ENCODE measurements at regions not wholly inside any gene's neighbourhood (a gene's known extent, or its start where the extent isn't known, plus 50 kb on each side); places are given as distances from the start of the nearest gene placed in this dataset.

DNA sequence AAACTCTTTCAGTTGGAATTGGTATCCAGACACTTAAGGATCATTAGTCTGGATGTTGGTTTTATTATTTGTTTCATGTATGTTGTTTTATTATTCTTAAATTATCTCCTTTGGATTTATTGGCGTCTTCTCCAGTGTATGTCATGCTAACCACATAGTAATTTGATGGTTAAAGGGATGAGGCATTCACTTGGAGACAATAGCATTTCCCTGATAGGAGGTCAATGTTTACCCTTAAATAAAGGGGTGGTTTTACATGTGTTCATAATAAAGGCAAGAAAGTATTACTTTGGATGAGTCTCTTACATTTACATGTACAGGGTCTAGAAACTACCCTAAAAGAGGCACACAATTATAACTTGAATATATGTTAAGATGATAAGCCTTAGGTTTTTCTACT is 51.2 kb upstream of the RNF144B start:
- TF ChIP-seq, protein P1, sequence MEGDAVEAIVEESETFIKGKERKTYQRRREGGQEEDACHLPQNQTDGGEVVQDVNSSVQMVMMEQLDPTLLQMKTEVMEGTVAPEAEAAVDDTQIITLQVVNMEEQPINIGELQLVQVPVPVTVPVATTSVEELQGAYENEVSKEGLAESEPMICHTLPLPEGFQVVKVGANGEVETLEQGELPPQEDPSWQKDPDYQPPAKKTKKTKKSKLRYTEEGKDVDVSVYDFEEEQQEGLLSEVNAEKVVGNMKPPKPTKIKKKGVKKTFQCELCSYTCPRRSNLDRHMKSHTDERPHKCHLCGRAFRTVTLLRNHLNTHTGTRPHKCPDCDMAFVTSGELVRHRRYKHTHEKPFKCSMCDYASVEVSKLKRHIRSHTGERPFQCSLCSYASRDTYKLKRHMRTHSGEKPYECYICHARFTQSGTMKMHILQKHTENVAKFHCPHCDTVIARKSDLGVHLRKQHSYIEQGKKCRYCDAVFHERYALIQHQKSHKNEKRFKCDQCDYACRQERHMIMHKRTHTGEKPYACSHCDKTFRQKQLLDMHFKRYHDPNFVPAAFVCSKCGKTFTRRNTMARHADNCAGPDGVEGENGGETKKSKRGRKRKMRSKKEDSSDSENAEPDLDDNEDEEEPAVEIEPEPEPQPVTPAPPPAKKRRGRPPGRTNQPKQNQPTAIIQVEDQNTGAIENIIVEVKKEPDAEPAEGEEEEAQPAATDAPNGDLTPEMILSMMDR (conservative IDR thresholded peaks at IDR 0.05): no peak
- no peak for DNase-seq (ENCODE audit: extremely low spot score, unreplicated experiment)
- no peaks in the 10 kb centered on the region for H3K27me3 Mint-ChIP-seq
- no peak overlapping the region for H3K4me3 Mint-ChIP-seq
- H3K36me3 Mint-ChIP-seq: no peaks in the 10 kb centered on the region
- no peak overlapping the region for H3K27ac Mint-ChIP-seq
- H3K9me3 Mint-ChIP-seq: no peaks in the 10 kb centered on the region
- no peaks in the 10 kb centered on the region for H3K4me1 Mint-ChIP-seq (ENCODE audit: unreplicated experiment)

DNA sequence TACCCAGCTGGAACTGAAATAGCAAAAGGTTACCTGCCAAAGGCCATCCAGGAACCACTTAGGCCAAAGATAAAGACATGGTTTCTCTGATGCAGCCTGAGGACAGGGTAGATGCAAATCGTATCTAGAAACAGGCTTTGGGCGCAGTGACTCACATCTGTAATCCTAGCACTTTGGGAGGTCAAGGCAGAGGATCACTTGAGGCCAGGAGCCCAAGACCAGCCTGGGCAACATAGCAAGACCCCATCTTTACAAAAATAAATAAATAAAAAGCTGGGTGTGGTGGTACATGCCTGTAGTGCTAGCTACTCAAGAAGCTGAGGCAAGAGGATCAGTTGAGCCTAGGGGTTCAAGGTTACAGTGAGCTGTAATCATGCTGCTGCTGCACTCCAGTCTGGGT is 52.9 kb upstream of the RNF144B start:
- Mint-ChIP-seq H3K4me1 (ENCODE audit: unreplicated experiment) (peaks cover 4% of the 10 kb centered on the region), H3K27me3 (no peaks in the 10 kb centered on the region), H3K9me3 (no peaks in the 10 kb centered on the region), H3K4me3 (no peak overlapping the region), H3K27ac (no peak overlapping the region), H3K36me3 (no peaks in the 10 kb centered on the region)
- TF ChIP-seq, protein P1 (conservative IDR thresholded peaks at IDR 0.05): no peak
- no peak for DNase-seq (ENCODE audit: extremely low spot score, unreplicated experiment)

DNA sequence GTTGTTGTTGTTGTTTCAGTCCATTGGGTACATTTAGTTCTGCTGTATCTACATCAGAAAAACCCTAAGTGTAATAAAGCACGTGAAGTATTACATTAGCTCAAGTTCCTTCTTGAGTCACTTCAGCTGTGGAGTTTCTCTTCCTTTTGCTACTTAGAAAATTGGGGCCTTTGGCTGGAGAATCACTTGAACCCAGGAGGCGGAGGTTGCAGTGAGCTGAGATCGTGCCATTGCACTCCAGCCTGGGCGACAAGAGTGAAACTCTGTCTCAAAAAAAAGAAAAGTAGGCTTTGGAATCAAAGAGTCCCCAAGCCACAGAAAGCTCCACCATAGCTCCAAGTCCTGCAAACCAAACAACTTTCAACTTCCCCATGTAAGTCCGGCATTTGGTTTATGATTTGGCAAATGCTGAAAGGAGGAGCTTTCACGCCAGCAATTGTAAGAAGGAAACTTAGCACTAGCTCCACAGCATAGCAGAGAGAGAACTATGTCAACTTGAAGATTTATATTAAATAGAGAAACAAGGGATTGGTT is 56.5 kb upstream of the RNF144B start:
- Mint-ChIP-seq H3K9me3 (no peaks in the 10 kb centered on the region), H3K4me1 (ENCODE audit: unreplicated experiment) (peaks cover 10% of the 10 kb centered on the region), H3K36me3 (no peaks in the 10 kb centered on the region), H3K27ac (no peak overlapping the region), H3K27me3 (no peaks in the 10 kb centered on the region), H3K4me3 (no peak overlapping the region)
- TF ChIP-seq, protein P1 (conservative IDR thresholded peaks at IDR 0.05): no peak
- DNase-seq (ENCODE audit: extremely low spot score, unreplicated experiment): no peak

DNA sequence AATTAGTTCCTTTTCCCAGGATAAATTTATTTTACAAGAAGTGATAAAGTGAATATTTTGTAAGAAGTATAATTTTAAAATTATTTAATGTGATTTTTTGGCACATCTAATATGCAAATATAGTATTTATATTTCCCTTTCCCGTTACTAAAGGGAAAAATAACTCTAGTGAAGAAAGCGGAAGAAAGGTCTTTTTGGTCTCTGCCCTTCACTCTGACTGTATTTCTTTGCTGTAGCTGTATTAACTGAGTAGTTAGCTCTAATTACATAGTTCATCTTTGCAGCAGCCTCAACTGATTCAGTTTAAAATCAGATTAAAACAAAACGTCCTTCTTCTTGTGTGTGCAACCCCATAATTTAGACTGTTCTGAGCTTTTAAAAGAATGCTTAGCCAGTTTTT is 57.4 kb upstream of the RNF144B start:
- no peak for DNase-seq (ENCODE audit: extremely low spot score, unreplicated experiment)
- Mint-ChIP-seq H3K36me3 (no peaks in the 10 kb centered on the region), H3K27me3 (no peaks in the 10 kb centered on the region), H3K9me3 (no peaks in the 10 kb centered on the region), H3K4me1 (ENCODE audit: unreplicated experiment) (peaks cover 10% of the 10 kb centered on the region), H3K4me3 (no peak overlapping the region), H3K27ac (no peak overlapping the region)
- TF ChIP-seq, protein P1 (conservative IDR thresholded peaks at IDR 0.05): no peak

DNA sequence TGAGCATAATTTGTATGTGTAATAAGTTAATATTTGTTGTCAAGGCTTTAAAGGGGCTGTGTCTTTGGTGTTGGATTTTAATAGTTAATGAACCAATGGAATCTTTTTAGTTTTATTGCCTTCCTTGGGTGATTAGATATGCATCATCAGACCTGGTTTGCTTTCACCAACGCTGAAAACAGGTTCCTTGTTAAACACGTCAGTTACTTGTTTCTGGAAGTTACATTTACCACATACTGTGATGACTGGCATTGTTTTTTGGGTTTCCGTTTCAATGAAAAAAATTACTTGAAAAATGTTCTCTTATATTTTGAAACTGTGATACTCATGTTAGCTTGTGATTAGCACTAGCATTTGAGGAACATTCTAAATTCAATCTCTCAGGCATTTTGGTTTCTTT is 58.6 kb upstream of the RNF144B start:
- no peaks in the 10 kb centered on the region for H3K27me3 Mint-ChIP-seq
- DNase-seq (ENCODE audit: extremely low spot score, unreplicated experiment): no peak
- no peaks in the 10 kb centered on the region for H3K9me3 Mint-ChIP-seq
- H3K27ac Mint-ChIP-seq: no peak overlapping the region
- TF ChIP-seq, protein P1 (conservative IDR thresholded peaks at IDR 0.05): no peak
- peaks cover 10% of the 10 kb centered on the region for H3K4me1 Mint-ChIP-seq (ENCODE audit: unreplicated experiment)
- H3K4me3 Mint-ChIP-seq: no peak overlapping the region
- no peaks in the 10 kb centered on the region for H3K36me3 Mint-ChIP-seq

DNA sequence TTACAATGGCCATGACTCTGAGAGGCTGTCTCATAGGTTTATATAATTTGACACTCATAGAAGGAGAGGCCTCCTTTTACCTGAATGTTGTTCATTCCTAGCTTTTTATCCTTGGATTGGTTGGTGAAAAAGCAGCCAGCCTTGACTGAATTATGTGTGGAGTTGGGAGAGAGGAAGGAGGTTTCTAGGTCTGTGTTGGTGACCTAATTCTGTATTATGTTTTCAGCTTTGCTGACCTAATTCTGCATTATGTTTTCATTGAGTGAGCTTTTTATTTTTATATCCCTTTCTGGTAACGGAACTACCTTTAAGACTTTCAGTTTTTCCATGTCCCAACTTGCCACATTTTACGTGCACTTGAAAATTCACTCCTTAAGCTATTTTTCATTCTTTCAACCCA is 59.1 kb upstream of the RNF144B start:
- TF ChIP-seq, protein P1 (conservative IDR thresholded peaks at IDR 0.05): no peak
- Mint-ChIP-seq H3K36me3 (no peaks in the 10 kb centered on the region), H3K27ac (no peak overlapping the region), H3K4me1 (ENCODE audit: unreplicated experiment) (peaks cover 10% of the 10 kb centered on the region), H3K9me3 (no peaks in the 10 kb centered on the region), H3K27me3 (no peaks in the 10 kb centered on the region), H3K4me3 (no peak overlapping the region)
- DNase-seq (ENCODE audit: extremely low spot score, unreplicated experiment): no peak

Data from type B pancreatic cell (in vitro differentiated cells).